Activated naive CD4-positive, alpha-beta T cell treated with anti-CD3 and anti-CD28 coated beads, Interleukin-2, amount 50 U/mL, for 72 hours (primary cell): ENCODE measurements at regions not wholly inside any gene's neighbourhood (a gene's known extent, or its start where the extent isn't known, plus 50 kb on each side); places are given as distances from the start of the nearest gene placed in this dataset.
"Not testable (repeated sequence)": the region's sequence is repeated elsewhere in the genome, so short reads cannot be mapped to it uniquely, and the experiment has no call there.

Source experiments
- ATAC-seq, 2 donors: fragments of 150-1000 bp; cut with Tn5 transposase; 2 replicates each; pipeline ENCODE4 v1.10.0; 2021; ENCODE audit warnings: mild to moderate bottlenecking in 2 of 2, moderate library complexity in 2 of 2
- DNase-seq, 2 donors: peaks; one replicate each; pipeline ENCODE4 v3.0.0; 2021 to 2022; ENCODE audit warnings: low spot score in 2 of 2
- H3K27ac Mint-ChIP-seq, 2 donors: one replicate each; pipeline ENCODE4 v1.8.0; 2022; ENCODE audit warnings: mild to moderate bottlenecking in 2 of 2, mixed read lengths in 2 of 2
- H3K36me3 Mint-ChIP-seq, 2 donors: one replicate each; pipeline ENCODE4 v1.8.0; 2022; ENCODE audit warnings: mixed read lengths in 2 of 2
- H3K9me3 Mint-ChIP-seq, 2 donors: one replicate each; pipeline ENCODE4 v1.8.0; 2022; ENCODE audit warnings: mixed read lengths in 2 of 2

- DNase-seq = no peak
- Mint-ChIP-seq H3K36me3 (peaks cover 9 to 12% of the 10 kb centered on the region in 2 donors), H3K27ac (no peak overlapping the region), H3K9me3 (peaks cover 4 to 12% of the 10 kb centered on the region in 2 donors)
- no peak for ATAC-seq
Measured at GRCh38 chr21:15298306-15298705, 233.5 kb upstream of the NRIP1 start.

DNA sequence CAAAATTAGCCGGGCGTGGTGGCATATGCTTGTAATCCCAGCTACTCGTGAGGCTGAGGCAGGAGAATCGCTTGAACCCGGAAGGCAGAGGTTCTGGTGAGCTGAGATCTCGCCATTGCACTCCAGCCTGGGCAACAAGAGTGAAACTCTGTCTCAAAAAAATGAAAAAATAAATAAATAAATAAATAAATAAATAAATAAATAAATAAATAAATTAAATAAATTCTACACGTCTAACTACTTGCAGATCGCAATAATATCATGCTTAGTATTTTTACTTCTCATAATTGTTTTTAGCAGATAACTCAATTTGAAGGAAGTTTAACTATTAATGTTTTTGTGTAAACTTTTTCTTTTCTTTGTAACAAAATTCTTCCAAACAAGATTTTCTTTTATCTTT, 234.0 kb upstream of the NRIP1 start:
- peaks cover 9 to 12% of the 10 kb centered on the region in 2 donors for H3K36me3 Mint-ChIP-seq
- not testable (repeated sequence) for DNase-seq, H3K27ac Mint-ChIP-seq, ATAC-seq
- peaks cover 4 to 12% of the 10 kb centered on the region in 2 donors for H3K9me3 Mint-ChIP-seq

- DNase-seq (no peak), ATAC-seq (no peak)
- no peak overlapping the region for H3K27ac Mint-ChIP-seq
- H3K9me3 Mint-ChIP-seq = peaks cover 4 to 12% of the 10 kb centered on the region in 2 donors
- peaks cover 9 to 12% of the 10 kb centered on the region in 2 donors for H3K36me3 Mint-ChIP-seq
Measured at GRCh38 chr21:15300131-15300530, 235.3 kb upstream of the NRIP1 start.

GRCh38 chr21:15301014-15301413, 236.2 kb upstream of the NRIP1 start:
- no peak for ATAC-seq
- Mint-ChIP-seq H3K27ac (no peak overlapping the region), H3K36me3 (peaks cover 9 to 12% of the 10 kb centered on the region in 2 donors), H3K9me3 (peaks cover 4 to 12% of the 10 kb centered on the region in 2 donors)
- DNase-seq = no peak

- DNase-seq = no peak
- ATAC-seq = no peak
Measured at GRCh38 chr21:15301736-15302135, 236.9 kb upstream of the NRIP1 start.

GRCh38 chr21:15306271-15306670, 241.5 kb upstream of the NRIP1 start:
- H3K27ac Mint-ChIP-seq = no peak overlapping the region
- H3K36me3 Mint-ChIP-seq = peaks cover 4 to 9% of the 10 kb centered on the region in 2 donors
- DNase-seq (no peak), ATAC-seq (no peak)
- peaks cover 3 to 11% of the 10 kb centered on the region in 2 donors for H3K9me3 Mint-ChIP-seq

More at GRCh38 chr21:15301736-15302135, 236.9 kb upstream of the NRIP1 start:
- H3K36me3 Mint-ChIP-seq = peaks cover 9 to 12% of the 10 kb centered on the region in 2 donors
- H3K9me3 Mint-ChIP-seq = peaks cover 4 to 12% of the 10 kb centered on the region in 2 donors
- no peak overlapping the region for H3K27ac Mint-ChIP-seq

DNA sequence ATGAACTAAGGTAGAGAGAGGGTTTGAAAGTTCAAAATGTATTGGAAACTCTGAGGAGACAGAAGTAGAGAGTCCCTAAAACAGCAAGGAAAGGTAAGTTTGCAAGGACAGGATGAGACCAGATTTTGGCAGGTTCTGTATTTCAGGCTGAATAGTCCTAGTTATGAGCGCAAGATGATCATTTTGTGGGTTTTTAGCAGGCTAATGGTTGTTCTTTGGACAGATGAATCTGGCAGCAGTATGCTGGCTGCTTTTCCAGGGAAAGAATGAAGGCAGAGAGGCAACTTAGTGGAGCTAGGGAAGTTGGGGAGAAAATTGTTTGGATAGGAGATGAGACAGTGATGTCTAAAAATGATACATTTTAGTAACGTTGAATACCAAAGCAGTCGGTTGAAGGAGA, 243.5 kb upstream of the NRIP1 start:
- Mint-ChIP-seq H3K36me3 (no peaks in the 10 kb centered on the region), H3K27ac (no peak overlapping the region), H3K9me3 (no peaks in the 10 kb centered on the region)
- ATAC-seq (no peak), DNase-seq (no peak)

DNA sequence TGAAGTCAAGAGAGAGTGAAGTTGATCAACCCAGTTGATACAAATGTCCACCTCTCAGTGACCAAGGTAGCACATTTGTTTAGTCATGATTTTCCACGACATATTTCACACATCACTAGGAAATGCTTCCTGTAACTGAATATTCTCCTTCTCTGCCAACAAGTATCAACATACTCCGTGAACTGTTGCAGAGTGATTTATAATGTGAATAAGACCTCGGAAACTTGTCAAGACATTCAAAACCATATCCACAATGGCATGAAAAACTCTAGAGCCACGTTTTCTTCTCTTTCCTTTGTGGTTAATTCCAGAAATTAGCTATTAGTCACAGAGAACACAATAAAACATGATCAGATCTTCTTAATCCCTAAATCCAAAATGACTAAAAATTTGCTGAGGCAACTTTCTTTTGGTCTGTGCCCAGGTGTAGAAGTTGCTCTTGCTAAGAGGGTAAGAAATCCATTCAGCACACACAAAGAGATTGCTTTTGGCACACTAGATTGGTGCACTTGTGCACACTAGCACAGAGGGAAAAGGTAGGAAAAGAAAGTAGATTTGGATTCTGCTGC, 244.3 kb upstream of the NRIP1 start:
- Mint-ChIP-seq H3K9me3 (no peaks in the 10 kb centered on the region), H3K27ac (no peak overlapping the region), H3K36me3 (no peaks in the 10 kb centered on the region)
- no peak for ATAC-seq
- no peak for DNase-seq

DNA sequence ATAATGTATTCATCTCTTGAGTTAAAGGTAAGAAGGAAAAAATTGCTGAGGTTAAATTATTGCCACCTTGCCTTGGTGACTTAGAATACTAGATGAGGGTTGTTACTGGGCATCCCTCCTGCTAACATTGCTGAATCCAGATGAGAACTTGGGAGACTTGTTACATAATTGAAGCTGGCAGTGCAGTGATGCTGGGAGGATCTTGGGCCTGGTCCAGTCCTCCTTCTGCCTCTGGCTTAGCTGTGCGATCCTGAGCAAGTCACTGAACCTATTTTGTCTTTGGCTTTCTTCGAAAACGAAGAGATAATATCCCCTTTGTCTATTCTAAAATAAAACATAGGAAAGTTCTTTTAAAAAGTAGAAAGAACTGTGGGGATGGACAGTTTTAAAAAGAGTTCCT, 244.9 kb upstream of the NRIP1 start:
- H3K27ac Mint-ChIP-seq = no peak overlapping the region
- DNase-seq (no peak), ATAC-seq (no peak)
- H3K36me3 Mint-ChIP-seq = no peaks in the 10 kb centered on the region
- H3K9me3 Mint-ChIP-seq = no peaks in the 10 kb centered on the region

GRCh38 chr21:15311510-15311909, 246.7 kb upstream of the NRIP1 start:
- ATAC-seq (no peak), DNase-seq (no peak)
- Mint-ChIP-seq H3K36me3 (no peaks in the 10 kb centered on the region), H3K27ac (no peak overlapping the region), H3K9me3 (no peaks in the 10 kb centered on the region)

DNA sequence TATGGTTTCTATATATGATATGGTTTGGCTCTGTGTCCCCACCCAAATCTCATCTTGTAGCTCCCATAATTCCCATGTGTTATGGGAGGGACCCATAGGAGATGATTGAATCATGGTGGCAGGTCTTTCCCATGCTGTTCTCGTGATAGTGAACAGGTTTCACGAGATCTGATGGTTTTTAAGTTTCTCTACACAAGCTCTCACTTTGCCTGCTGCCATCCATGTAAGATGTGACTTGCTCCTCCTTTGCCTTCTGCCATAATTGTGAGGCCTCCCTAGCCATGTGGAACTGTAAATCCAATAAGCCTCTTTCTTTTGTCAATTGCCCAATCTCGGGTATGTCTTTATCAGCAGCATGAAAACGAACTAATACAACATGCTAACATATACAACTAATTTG, 252.2 kb upstream of the NRIP1 start:
- not testable (repeated sequence) for H3K36me3 Mint-ChIP-seq, H3K9me3 Mint-ChIP-seq, ATAC-seq, H3K27ac Mint-ChIP-seq, DNase-seq

DNA sequence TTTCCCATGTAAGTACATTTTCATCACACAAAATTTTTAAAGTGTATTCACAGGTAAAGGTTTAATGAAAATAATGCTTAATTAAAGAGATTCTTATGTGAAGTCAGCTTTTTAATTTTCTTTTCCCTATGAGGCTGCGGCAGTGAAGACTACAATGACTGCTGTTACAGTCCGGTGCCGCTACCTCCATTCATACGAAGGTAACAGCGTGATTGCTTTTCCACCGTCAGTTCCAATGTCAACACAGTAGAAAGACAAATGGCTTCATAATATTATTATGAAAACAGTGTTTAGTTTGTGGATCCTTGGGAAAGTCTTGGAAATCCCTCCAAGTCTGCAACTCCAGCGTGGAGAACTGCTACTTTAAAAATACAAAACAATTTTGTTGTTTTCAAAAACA, 254.9 kb upstream of the NRIP1 start:
- DNase-seq (no peak), ATAC-seq (no peak)
- no peak overlapping the region for H3K27ac Mint-ChIP-seq
- peaks cover 6% of the 10 kb centered on the region in 2 donors for H3K36me3 Mint-ChIP-seq
- peaks cover 5 to 7% of the 10 kb centered on the region in 2 donors for H3K9me3 Mint-ChIP-seq

- Mint-ChIP-seq H3K27ac (no peak overlapping the region), H3K9me3 (no peaks in the 10 kb centered on the region), H3K36me3 (no peaks in the 10 kb centered on the region)
- no peak for ATAC-seq
- DNase-seq = no peak
Measured at GRCh38 chr21:15324542-15324941, 259.7 kb upstream of the NRIP1 start.

DNA sequence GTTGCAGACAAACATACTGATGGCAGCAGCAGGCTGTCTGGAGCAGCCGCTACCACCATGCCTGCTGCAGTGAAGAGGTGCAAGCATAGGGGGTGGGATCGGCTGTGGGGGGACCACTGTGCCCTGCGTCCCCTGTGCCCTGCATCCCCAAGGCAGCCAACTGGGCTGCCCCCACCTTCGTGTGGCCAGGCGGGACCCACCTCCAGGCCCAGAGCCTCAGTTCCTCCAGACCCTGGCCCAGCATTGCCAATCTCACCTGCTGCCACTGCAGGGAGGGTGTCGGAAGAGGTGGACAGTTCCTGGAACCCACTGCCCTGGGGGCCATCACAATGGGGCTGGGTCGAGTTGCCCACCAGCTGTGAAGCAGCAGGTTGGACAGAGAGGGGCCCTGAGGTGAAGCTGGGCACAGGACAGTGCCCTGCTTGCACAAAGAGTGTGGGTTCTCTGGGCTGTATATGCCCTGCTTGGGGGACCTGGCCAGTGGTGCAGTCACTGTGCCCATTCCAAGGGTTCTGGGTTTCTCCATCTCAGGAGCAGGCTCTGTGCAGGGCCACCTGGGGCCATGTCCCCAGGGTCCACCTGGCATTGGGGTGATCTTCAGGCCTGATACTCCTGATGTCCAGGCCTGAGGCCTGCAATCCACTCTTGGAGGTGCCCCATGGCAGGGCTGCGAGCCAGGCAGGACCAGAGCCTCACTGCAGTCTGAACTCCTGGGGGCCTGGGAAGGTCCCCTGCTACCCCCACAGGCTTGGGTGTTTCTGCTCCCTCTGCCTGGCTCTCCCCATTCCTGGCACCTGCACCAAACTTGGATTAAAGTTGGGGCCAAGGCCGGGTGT, 261.4 kb upstream of the NRIP1 start:
- Mint-ChIP-seq H3K36me3 (no peaks in the 10 kb centered on the region), H3K9me3 (no peaks in the 10 kb centered on the region), H3K27ac (no peak overlapping the region)
- ATAC-seq = no peak
- DNase-seq = no peak

- DNase-seq = no peak
- no peak overlapping the region for H3K27ac Mint-ChIP-seq
- H3K36me3 Mint-ChIP-seq = no peaks in the 10 kb centered on the region
- H3K9me3 Mint-ChIP-seq = no peaks in the 10 kb centered on the region
- ATAC-seq = no peak
Measured at GRCh38 chr21:15327637-15328265, 263.0 kb upstream of the NRIP1 start.

- ATAC-seq (no peak), DNase-seq (no peak)
- Mint-ChIP-seq H3K36me3 (no peaks in the 10 kb centered on the region), H3K27ac (no peak overlapping the region), H3K9me3 (no peaks in the 10 kb centered on the region)
Measured at GRCh38 chr21:15329191-15329590, 264.4 kb upstream of the NRIP1 start.

- no peak for ATAC-seq
- H3K36me3 Mint-ChIP-seq = no peaks in the 10 kb centered on the region
- H3K27ac Mint-ChIP-seq = no peak overlapping the region
- no peak for DNase-seq
- no peaks in the 10 kb centered on the region for H3K9me3 Mint-ChIP-seq
Measured at GRCh38 chr21:15330872-15331271, 266.1 kb upstream of the NRIP1 start.
